CD14-positive monocyte (primary cell): ENCODE measurements at regions not wholly inside any gene's neighbourhood (a gene's known extent, or its start where the extent isn't known, plus 50 kb on each side); places are given as distances from the start of the nearest gene placed in this dataset.

Source experiments
- DNase-seq, 3 donors: peaks; one replicate each; pipeline ENCODE4 v3.0.0-alpha.2; 2011 to 2022
- H2AFZ ChIP-seq: 2 replicates; pipeline ENCODE4 v1.6.0; 2012; ENCODE audit warnings: mild to moderate bottlenecking, low read depth, low read length, inconsistent platforms; ENCODE audit not compliant: insufficient read depth, poor library complexity, severe bottlenecking
- H3K27ac ChIP-seq, 2 donors: 1 replicate in 1 of 2; 2 replicates in 1 of 2; pipeline ENCODE4 v1.5.1; 2012 to 2013; ENCODE audit warnings: low read length in 2 of 2, control low read depth in 1 of 2, inconsistent platforms in 1 of 2, low read depth in 1 of 2, mild to moderate bottlenecking in 1 of 2
- H3K27me3 ChIP-seq, 2 donors: one replicate each; pipeline versions ENCODE4 v1.6.0 to v1.6.1; 2011 to 2013; ENCODE audit warnings: low read length in 2 of 2; ENCODE audit not compliant: control insufficient read depth in 2 of 2, insufficient read depth in 2 of 2
- H3K36me3 ChIP-seq, 2 donors: replicated peaks in 1 of 2; 1 replicate in 1 of 2; 2 replicates in 1 of 2; pipeline versions ENCODE4 v1.5.1 to v1.6.1; 2012 to 2013; ENCODE audit warnings: low read length in 2 of 2, control low read depth in 1 of 2, inconsistent platforms in 1 of 2, mild to moderate bottlenecking in 1 of 2; ENCODE audit not compliant: insufficient read depth in 2 of 2, control insufficient read depth in 1 of 2
- H3K4me1 ChIP-seq, 2 donors: 1 replicate in 1 of 2; 2 replicates in 1 of 2; pipeline versions ENCODE4 v1.5.1 to v1.6.1; 2012 to 2013; ENCODE audit warnings: low read length in 2 of 2, control low read depth in 1 of 2, inconsistent platforms in 1 of 2, mild to moderate bottlenecking in 1 of 2, moderate library complexity in 1 of 2; ENCODE audit not compliant: insufficient read depth in 2 of 2, control insufficient read depth in 1 of 2
- H3K4me2 ChIP-seq: replicated peaks from 2 replicates; pipeline ENCODE3; 2012; ENCODE audit warnings: low read length, moderate library complexity, mild to moderate bottlenecking; ENCODE audit not compliant: poor library complexity, severe bottlenecking; ENCODE audit errors: extremely low read depth
- H3K4me3 ChIP-seq, 3 experiments: fragments of 200-600 bp in 1 of 3; sonication (generic) in 1 of 3; replicated peaks in 1 of 3; 1 replicate in 2 of 3; 2 replicates in 1 of 3; pipeline ENCODE4 v1.5.1; 2011 to 2013; ENCODE audit warnings: low read length in 3 of 3, mild to moderate bottlenecking in 3 of 3, control low read depth in 2 of 3, low read depth in 2 of 3, inconsistent platforms in 1 of 3, moderate library complexity in 1 of 3
- H3K79me2 ChIP-seq: 2 replicates; pipeline ENCODE4 v1.6.0; 2012; ENCODE audit warnings: mild to moderate bottlenecking, control low read depth, inconsistent platforms, low read length, moderate library complexity; ENCODE audit not compliant: insufficient read depth
- H3K9ac ChIP-seq: 2 replicates; pipeline ENCODE4 v1.6.0; 2017; ENCODE audit warnings: low read length, mild to moderate bottlenecking; ENCODE audit not compliant: insufficient read depth, poor library complexity, severe bottlenecking
- H3K9me3 ChIP-seq, 2 donors: replicated peaks in 1 of 2; 1 replicate in 1 of 2; 2 replicates in 1 of 2; pipeline versions ENCODE4 v1.5.1 to v1.6.1; 2012 to 2013; ENCODE audit warnings: low read length in 2 of 2, control low read depth in 1 of 2; ENCODE audit not compliant: control insufficient read depth in 1 of 2, insufficient read depth in 1 of 2
- H4K20me1 ChIP-seq: 2 replicates; pipeline ENCODE4 v1.6.0; 2012; ENCODE audit warnings: mild to moderate bottlenecking, low read length, control low read depth, moderate library complexity; ENCODE audit not compliant: insufficient read depth
- H3K27ac Mint-ChIP-seq, 7 donors: one replicate each; pipeline ENCODE4 v1.8.0; 2020; ENCODE audit warnings: mild to moderate bottlenecking in 7 of 7, mixed read lengths in 7 of 7, moderate library complexity in 6 of 7, inconsistent platforms in 2 of 7
- H3K27me3 Mint-ChIP-seq, 3 donors: one replicate each; pipeline ENCODE4 v1.8.0; 2021 to 2022; ENCODE audit warnings: low read depth in 3 of 3, mild to moderate bottlenecking in 3 of 3, mixed read lengths in 3 of 3, moderate library complexity in 3 of 3, inconsistent platforms in 1 of 3
- H3K36me3 Mint-ChIP-seq, 2 donors: one replicate each; pipeline ENCODE4 v1.8.0; 2020; ENCODE audit warnings: mixed read lengths in 2 of 2, inconsistent platforms in 1 of 2, mild to moderate bottlenecking in 1 of 2
- H3K4me1 Mint-ChIP-seq: one replicate; pipeline ENCODE4 v1.8.0; 2020; ENCODE audit warnings: mild to moderate bottlenecking, mixed read lengths
- H3K4me3 Mint-ChIP-seq, 2 donors: one replicate each; pipeline ENCODE4 v1.8.0; 2020; ENCODE audit warnings: mild to moderate bottlenecking in 2 of 2, mixed read lengths in 2 of 2, moderate library complexity in 1 of 2
- H3K9me3 Mint-ChIP-seq, 7 donors: one replicate each; pipeline ENCODE4 v1.8.0; 2020 to 2022; ENCODE audit warnings: mixed read lengths in 7 of 7, mild to moderate bottlenecking in 6 of 7, moderate library complexity in 6 of 7, inconsistent platforms in 2 of 7
- WGBS: methylation state at CpG from one replicate; pipeline ENCODE4 v1.1.5; 2013; ENCODE audit warnings: missing lambda C conversion rate; ENCODE audit not compliant: insufficient coverage; 5-methylcytosine and 5-hydroxymethylcytosine counted together
- intact Hi-C, 2 donors: fragments of 100-400 bp; cut with micrococcal nuclease; formaldehyde crosslinking; loops; one replicate each; pipeline versions ENCODE4 v1.15.0 to v1.15.1; 2023
- TF ChIP-seq, protein P1 (sequence below): fragments of 200-600 bp; IDR thresholded peaks from one replicate; pipeline ENCODE4 v1.8.0; 2022; ENCODE audit warnings: antibody characterized with exemption, mild to moderate bottlenecking

GRCh38 chr15:97840501-97840900, 120.0 kb upstream of the ARRDC4 start:
- Histone ChIP-seq H3K4me1 (no peaks in the 10 kb centered on the region), H3K79me2 (no peaks in the 10 kb centered on the region), H3K4me2 (no peak overlapping the region), H4K20me1 (no peaks in the 10 kb centered on the region), H3K9ac (no peak overlapping the region), H3K27me3 (no peaks in the 10 kb centered on the region), H3K27ac (no peak overlapping the region), H3K9me3 (no peaks in the 10 kb centered on the region), H3K36me3 (no peaks in the 10 kb centered on the region), H3K4me3 (no peak overlapping the region), H2AFZ (no peak overlapping the region)
- H3K9me3 Mint-ChIP-seq = peaks cover 0 to 2% (median 0%) of the 10 kb centered on the region in 7 donors
- no peak for DNase-seq
- H3K4me1 Mint-ChIP-seq = no peaks in the 10 kb centered on the region
- no peak overlapping the region for H3K4me3 Mint-ChIP-seq
- H3K27me3 Mint-ChIP-seq = peaks cover 0 to 3% (median 0%) of the 10 kb centered on the region in 3 donors
- no peak overlapping the region for H3K27ac Mint-ChIP-seq
- no peaks in the 10 kb centered on the region for H3K36me3 Mint-ChIP-seq
- WGBS = no CpG with 5 or more reads among the region's 2 CpGs
- intact Hi-C loops = no loop called here
- TF ChIP-seq, protein P1, sequence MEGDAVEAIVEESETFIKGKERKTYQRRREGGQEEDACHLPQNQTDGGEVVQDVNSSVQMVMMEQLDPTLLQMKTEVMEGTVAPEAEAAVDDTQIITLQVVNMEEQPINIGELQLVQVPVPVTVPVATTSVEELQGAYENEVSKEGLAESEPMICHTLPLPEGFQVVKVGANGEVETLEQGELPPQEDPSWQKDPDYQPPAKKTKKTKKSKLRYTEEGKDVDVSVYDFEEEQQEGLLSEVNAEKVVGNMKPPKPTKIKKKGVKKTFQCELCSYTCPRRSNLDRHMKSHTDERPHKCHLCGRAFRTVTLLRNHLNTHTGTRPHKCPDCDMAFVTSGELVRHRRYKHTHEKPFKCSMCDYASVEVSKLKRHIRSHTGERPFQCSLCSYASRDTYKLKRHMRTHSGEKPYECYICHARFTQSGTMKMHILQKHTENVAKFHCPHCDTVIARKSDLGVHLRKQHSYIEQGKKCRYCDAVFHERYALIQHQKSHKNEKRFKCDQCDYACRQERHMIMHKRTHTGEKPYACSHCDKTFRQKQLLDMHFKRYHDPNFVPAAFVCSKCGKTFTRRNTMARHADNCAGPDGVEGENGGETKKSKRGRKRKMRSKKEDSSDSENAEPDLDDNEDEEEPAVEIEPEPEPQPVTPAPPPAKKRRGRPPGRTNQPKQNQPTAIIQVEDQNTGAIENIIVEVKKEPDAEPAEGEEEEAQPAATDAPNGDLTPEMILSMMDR = no peak

DNA sequence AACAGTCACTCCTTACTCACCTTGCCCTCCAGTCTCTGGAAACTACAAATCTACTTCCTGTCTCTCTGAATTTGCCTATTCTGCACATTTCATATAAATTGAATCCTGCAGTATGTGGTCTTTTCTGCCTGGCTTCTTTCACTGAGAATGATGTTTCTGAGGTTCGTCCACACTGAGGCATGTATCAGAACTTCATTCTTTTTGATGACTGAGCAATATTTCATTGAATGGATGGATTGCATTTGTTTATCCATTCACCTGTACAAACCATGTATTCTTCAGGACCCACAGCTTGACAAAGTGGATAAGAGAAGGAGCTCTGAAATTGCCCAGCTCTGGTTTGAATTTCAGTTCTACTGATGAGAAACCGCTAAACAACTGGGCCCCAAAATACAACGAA, 118.9 kb upstream of the ARRDC4 start:
- no peak overlapping the region for H3K9ac ChIP-seq
- no peaks in the 10 kb centered on the region for H3K36me3 ChIP-seq
- no peaks in the 10 kb centered on the region for H3K79me2 ChIP-seq
- H3K9me3 ChIP-seq = no peaks in the 10 kb centered on the region
- Mint-ChIP-seq H3K36me3 (no peaks in the 10 kb centered on the region), H3K9me3 (no peaks in the 10 kb centered on the region), H3K4me1 (no peaks in the 10 kb centered on the region), H3K27ac (no peak overlapping the region), H3K4me3 (no peak overlapping the region), H3K27me3 (peaks cover 0 to 3% (median 0%) of the 10 kb centered on the region in 3 donors)
- TF ChIP-seq, protein P1 = no peak
- no peaks in the 10 kb centered on the region for H3K27me3 ChIP-seq
- no peak overlapping the region for H3K27ac ChIP-seq
- H4K20me1 ChIP-seq = no peaks in the 10 kb centered on the region
- H3K4me3 ChIP-seq = no peak overlapping the region
- DNase-seq = no peak
- H2AFZ ChIP-seq = no peak overlapping the region
- no peak overlapping the region for H3K4me2 ChIP-seq
- H3K4me1 ChIP-seq = no peaks in the 10 kb centered on the region
- intact Hi-C loops = no loop called here
- WGBS = no CpG with 5 or more reads among the region's 3 CpGs
